T47D (cell line): ENCODE measurements at regions not wholly inside any gene's neighbourhood (a gene's known extent, or its start where the extent isn't known, plus 50 kb on each side); places are given as distances from the start of the nearest gene placed in this dataset.

ENCODE experiments used
- DNase-seq, 2 experiments: peaks; one replicate each; pipeline versions ENCODE4 v3.0.0 to v3.0.0-alpha.2; 2011 to 2012; ENCODE audit warnings: low read depth in 1 of 2, low spot score in 1 of 2
- JUND ChIP-seq: IDR thresholded peaks from 2 replicates; pipeline ENCODE4 v1.6.1; 2012; ENCODE audit warnings: low read depth
- in situ Hi-C: cut with HindIII; loops from 2 replicates; pipeline ENCODE4 v1.10.0; 2016; ENCODE audit warnings: low sequenced_read_pairs, low pct_unique_long_range_greater_than_20kb

DNA sequence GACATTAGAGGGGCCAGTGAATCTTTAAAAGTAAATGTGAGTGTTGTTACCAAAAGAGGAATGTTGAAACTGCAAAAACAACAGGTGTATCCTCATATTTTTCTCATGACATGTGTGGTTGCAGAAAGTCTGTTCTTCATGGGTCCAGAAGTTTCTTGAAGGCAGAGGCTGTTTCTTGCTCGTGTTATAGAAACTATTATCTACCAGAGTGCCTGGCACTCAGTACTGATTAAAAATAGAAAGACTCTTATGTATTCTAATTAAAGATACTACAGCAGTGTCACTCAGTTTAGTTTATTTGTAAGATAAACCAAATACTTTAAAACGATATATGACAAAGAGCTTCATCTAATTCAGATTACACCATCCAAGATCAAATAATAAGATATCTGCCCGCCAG is 1864.2 kb upstream of the WWC1 start:
- TF ChIP-seq JUND: no peak
- DNase-seq: no peak
- in situ Hi-C loops: no loop called here

DNA sequence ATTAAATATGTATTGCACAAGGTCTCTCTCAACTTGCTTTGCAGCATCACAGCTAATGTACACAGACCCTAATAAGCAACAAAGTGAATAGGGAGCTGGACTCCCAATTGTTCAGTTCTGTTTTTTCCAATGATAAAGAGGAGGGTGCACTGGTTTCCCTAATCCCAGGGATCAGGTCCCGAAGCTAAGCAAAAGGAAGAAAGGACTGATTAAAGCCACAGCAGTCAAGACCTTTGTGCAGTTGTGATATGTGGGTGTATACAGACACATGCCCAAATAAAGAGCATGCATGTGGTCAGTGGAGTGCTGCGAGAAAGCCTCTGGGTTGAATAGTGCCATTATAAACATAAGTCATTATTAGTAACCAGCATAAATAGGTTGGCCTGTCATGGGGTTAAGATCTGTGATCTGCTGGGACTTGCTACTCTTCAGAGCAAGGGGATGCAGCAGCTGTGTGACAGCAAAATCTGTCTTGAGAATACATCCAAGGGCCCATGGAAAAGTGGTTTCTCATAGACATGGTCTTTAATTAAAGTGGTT is 1863.1 kb upstream of the WWC1 start:
- no peak for DNase-seq
- in situ Hi-C loops: no loop called here
- no peak for TF ChIP-seq JUND

DNA sequence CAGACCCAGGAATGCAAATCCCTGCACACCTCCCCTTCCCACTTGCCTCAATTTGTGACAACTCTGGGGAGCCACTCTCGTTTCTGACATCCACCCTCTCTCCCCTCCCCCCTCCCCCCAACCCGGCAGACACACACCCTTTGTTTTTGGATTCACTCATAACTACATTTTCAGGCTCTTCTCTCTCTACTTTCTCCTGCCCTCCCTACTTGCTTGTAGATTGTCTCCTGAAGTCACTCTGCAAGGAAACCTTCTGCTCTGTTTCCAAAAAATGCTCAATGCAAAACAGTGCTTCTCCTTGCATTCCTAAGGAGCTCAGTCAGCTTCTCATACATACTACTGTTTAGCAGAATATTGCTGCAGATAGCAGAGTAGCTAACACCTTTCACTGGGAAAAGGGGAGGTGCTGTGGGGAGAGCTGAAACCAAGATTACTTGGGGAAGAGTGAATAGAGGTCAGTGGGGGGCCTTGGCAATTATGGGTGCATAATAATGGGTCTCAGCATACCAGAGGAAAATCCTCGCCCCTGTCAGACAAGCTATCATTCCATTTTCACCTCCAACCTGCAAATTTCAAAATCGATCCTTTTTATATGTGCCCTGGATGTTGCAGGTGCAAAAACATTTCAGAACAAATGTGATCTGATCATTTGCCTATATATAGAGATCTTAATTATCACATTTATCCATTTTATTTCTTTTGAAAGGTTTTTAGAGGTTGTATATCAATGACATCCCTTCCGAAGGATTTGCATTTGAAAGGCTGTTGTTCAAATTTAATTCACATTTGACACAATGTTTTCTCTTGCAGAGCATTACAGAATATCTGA is 1860.7 kb upstream of the WWC1 start:
- in situ Hi-C loops: no loop called here
- no peak for DNase-seq
- TF ChIP-seq JUND: no peak

DNA sequence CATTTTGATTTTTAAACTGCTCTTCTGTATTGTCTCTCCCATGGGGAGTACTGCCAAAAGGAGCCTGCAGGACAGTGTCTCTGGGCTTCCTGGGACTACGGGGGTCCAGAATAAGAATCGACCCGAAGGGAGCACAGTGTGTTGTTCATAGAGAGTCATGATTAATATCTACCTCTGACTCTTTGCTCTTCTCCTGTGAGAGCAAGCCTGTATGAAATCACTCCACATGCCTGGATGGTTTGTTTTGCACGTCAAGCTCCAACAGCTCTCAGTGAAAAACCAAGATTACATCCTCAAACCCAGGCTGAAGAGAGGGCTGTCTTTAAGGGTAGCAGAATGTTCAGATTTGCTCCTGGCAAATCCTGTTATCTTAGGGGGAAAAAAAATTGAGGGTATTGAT is 1860.0 kb upstream of the WWC1 start:
- no peak for TF ChIP-seq JUND
- in situ Hi-C loops: no loop called here
- no peak for DNase-seq

DNA sequence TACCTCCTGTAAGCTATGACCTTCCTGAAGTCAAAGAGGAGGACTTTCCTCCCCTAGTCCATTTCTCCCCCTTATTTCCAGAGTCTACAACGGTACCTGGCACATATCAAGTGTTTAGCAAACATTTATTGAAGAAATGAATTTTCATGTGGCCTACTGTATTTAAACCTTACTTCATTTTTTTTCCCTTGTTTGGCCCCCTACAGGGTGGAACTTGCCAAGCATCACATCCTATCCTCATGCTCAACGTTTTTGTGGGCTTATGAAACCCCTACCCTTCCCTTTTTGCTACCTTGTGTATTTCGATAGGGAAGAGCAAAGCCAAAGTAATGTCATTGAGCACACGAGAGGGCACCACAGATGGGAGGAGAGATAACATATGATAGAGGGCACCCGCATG is 1857.8 kb upstream of the WWC1 start:
- in situ Hi-C loops: no loop called here
- no peak for DNase-seq
- no peak for TF ChIP-seq JUND

DNA sequence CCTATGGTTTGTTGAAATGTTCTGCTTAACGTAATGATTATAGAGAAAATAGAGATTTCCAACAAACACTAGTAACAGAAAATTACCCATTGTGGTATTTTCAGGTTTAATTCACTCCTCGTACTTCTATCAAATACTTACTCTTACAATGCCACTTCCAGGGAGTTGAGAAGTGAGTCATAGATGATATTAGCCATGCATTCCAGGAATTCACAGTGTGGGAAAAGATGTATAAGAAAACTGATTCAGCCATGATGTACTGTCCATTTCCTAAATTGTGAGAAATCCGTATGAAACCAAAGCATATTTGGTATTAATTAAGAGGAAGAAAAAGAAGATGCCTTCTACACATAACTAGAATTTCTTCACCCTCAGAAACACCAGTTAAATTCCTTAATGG is 1854.6 kb upstream of the WWC1 start:
- in situ Hi-C loops: no loop called here
- DNase-seq: no peak

DNA sequence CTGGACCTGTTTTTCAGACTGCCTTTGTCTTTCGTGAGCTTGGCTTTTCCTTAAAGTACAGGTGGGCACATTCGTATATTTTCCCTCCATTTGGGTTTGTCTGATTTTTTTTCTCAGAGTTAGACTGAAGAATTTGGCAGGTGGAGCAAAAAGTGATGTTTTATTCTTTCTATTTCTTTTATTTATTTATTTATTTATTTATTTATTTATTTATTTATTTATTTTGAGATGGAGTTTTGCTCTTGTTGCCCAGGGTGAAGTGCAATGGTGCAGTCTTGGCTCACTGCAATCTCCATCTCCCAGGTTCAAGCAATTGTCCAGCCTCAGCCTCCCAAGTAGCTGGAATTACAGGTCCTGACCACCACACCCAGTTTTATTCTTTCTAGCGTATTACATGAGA is 1805.1 kb upstream of the WWC1 start:
- no peak for TF ChIP-seq JUND
- DNase-seq: no peak
- in situ Hi-C loops: no loop called here

More for the DNA sequence above, 1854.6 kb upstream of the WWC1 start:
- no peak for TF ChIP-seq JUND

DNA sequence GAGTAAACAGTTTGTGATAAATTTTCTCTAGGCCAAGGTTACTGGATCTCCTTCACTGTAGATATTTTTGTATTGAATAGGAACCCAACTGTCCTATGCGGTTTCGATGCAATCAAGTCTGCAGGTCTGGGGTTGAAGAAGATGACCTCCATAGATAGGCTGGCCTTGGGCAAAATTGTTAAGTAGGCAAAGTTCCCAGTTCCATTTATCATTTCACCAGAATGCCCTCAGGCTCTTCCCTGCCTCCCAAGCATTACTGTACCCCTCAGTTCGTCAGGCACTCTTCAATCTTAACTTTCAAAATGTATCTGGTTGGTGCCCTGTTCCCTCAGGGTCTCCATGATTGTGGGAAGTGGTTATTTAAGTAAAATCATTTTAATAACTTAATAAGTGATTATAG is 1802.9 kb upstream of the WWC1 start:
- DNase-seq: no peak
- in situ Hi-C loops: no loop called here
- TF ChIP-seq JUND: no peak

DNA sequence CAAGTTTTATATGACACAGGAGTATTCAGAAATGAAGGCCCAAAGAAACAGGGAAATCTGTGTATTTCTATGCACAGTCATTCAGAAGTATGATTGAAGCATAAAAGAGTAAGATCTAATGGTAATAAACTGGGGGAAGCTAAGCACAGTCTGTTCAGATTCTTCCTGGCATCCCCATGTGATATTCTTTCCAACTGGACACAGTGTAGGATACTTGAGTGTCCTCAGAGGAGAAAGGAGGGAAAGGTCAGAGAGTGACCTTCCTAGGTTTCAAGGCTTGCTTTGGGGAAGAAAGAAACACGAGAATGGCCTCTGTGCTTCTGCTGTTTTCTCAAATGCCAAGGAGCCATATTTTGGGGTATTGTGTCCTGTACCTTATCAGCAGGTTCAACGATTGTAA is 1798.4 kb upstream of the WWC1 start:
- TF ChIP-seq JUND: no peak
- DNase-seq: no peak
- in situ Hi-C loops: no loop called here

DNA sequence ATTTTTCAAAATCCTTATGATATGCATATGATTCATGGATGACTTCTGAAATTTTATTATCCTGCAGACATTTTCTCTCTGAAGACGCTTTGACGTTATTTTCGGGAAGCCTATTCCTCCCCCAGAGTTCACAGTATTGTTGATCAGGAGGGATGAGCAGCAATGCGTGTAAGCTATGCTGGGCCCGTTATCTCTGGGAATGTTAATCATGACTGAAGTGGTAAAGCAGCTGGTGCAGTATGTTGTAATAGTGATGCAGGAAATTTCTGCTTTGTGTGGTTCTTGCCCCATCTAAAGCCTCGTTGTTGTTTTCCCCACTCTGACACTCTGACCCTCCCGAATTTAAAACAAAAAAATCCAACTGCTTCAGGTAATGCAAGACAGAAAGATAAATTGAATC is 1797.8 kb upstream of the WWC1 start:
- in situ Hi-C loops: no loop called here
- no peak for TF ChIP-seq JUND
- no peak for DNase-seq

DNA sequence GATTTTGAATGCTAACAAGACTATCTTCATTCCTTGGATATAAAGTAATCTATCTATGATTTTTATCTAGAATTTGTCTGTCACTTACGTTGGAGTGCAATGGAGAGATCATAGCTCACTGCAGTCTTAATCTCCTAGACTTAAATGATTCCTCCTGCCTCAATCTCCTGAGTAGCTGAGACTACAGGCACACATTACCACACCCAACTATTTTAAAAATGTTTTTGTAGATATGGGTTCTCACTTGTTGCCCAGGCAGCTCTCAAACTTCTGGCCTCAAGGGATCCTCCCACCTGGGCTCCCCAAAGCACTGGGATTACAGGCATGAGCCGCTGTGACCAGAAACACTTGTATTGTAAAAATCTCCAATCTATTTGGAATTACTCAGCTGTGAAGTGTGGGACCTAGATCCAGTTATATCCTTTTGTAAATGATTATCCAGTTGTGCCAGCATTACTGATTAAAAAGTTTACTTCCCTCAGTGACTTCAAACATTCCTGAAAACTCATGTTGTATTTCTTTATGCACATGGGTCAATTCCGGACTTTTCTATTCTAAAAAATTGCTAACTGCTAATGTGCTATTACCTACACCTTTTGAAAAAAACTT is 1793.8 kb upstream of the WWC1 start:
- no peak for TF ChIP-seq JUND
- DNase-seq: no peak
- in situ Hi-C loops: no loop called here

DNA sequence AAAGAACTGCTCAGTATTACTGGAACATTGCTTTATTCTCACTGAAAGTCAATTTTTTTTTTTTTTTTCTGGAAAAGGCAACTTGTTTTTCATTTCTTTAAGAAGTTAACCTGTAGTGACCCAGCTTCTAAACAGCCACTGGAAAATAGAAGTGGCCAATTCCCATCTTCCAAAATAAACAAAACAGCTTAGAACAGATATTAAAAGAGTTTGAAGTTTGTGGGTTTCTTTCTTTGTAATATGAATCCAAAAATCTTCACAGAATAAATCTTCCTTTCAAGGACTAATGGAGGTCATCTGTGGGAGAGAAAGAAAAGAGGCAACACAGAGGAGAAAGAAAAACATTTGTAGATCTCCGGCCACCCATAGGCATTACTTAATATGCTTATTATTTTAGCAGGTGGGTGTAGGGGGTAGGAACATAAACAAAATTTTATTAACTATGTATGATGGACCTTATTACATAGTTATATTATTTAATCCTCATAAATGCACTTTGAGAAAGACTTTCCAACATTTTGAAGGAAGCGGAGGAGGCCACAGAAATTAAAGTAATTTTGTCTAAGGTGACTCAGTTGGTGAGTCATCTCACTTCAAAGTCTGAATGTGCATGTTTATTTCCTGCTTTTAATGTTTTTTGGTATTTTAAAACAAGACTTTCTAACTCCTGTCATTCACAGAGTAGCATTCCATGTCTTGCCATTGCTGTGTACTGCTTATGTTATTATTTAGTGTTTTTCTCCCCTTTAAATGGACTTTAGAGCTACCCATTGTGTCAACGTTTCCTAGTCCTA is 1791.8 kb upstream of the WWC1 start:
- in situ Hi-C loops: no loop called here
- no peak for DNase-seq
- TF ChIP-seq JUND: no peak

DNA sequence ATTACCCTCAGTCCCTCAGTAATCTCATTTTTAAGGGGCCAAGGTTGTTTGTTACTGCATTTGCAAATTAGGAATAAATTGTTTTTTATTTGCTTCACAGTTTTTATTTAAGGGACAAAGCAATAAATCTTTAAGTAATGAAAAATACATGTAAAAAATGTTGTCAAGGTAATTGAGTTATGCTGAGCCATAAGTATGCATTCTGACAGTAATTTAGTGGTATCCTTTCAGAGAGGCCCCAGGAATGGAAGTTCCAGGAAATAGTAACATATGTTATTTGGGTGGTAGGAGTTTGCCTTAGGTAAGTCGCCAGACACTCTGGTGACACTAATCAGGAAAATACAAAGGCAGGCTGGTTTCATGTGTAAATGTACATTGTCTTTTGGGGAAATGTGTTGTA is 1787.9 kb upstream of the WWC1 start:
- DNase-seq: no peak
- no peak for TF ChIP-seq JUND
- in situ Hi-C loops: no loop called here
